T-helper 1 cell (primary cell): ENCODE measurements at regions not wholly inside any gene's neighbourhood (a gene's known extent, or its start where the extent isn't known, plus 50 kb on each side); places are given as distances from the start of the nearest gene placed in this dataset.

Source experiments
- DNase-seq, 5 donors: peaks; one replicate each; pipeline ENCODE4 v3.0.0-alpha.2; 2012 to 2020

GRCh38 chr1:115139381-115139780 is 50.1 kb upstream of the TSPAN2 start:
- DNase-seq, result no peak
